GM18507 (cell line): ENCODE measurements at regions not wholly inside any gene's neighbourhood (a gene's known extent, or its start where the extent isn't known, plus 50 kb on each side); places are given as distances from the start of the nearest gene placed in this dataset.
"Not testable (repeated sequence)": the region's sequence is repeated elsewhere in the genome, so short reads cannot be mapped to it uniquely, and the experiment has no call there.

ENCODE experiments used
- DNase-seq: peaks from one replicate; pipeline ENCODE4 v3.0.0; 2011; ENCODE audit warnings: low read depth; ENCODE audit not compliant: insufficient read length; ENCODE audit errors: extremely low spot score
- FAIRE-seq: peaks from 2 replicates; lab custom pipeline; 2011; peaks lifted over from hg19 to GRCh38; lab: Jason Lieb, UNC

DNA sequence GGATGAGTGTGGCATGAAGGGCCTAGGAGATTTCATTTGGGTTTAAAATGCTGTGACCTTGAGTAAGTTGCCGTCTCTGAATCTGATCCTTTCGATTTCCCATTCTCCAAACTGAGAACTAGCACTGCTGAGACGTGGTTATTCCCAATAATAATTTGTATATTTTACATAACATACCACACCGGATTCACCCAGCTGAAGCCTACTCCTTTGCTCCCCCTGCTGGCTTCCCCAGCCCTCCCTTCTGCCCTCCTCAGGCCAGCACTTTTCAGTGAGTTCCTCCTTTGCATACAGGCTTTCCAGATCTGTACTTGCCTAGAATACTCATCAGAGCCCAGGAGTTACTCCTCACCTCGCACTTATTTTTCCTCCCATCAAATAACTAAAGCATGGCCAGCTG, 255.1 kb downstream of the OR4F29 start:
- FAIRE-seq = not testable (repeated sequence)

GRCh38 chr1:191296-192049, 260.0 kb downstream of the OR4F29 start:
- not testable (repeated sequence) for DNase-seq, FAIRE-seq

More for the DNA sequence above, 255.1 kb downstream of the OR4F29 start:
- not testable (repeated sequence) for DNase-seq

DNA sequence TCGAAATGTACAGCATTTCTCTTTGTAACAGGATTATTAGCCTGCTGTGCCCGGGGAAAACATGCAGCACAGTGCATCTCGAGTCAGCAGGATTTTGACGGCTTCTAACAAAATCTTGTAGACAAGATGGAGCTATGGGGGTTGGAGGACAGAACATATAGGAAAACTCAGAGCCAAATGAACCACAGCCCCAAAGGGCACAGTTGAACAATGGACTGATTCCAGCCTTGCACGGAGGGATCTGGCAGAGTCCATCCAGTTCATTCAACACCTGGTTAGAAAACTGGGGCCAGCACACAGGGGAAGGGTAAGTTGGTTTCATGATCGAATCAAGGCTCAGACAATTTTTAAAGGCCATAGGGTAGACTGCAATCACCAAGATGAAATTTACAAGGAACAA, 260.8 kb downstream of the OR4F29 start:
- FAIRE-seq, DNase-seq: not testable (repeated sequence)

DNA sequence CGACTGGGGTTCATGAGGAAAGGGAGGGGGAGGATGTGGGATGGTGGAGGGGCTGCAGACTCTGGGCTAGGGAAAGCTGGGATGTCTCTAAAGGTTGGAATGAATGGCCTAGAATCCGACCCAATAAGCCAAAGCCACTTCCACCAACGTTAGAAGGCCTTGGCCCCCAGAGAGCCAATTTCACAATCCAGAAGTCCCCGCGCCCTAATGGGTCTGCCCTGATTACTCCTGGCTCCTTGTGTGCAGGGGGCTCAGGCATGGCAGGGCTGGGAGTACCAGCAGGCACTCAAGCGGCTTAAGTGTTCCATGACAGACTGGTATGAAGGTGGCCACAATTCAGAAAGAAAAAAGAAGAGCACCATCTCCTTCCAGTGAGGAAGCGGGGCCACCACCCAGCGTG, 261.6 kb downstream of the OR4F29 start:
- DNase-seq, FAIRE-seq: not testable (repeated sequence)

DNA sequence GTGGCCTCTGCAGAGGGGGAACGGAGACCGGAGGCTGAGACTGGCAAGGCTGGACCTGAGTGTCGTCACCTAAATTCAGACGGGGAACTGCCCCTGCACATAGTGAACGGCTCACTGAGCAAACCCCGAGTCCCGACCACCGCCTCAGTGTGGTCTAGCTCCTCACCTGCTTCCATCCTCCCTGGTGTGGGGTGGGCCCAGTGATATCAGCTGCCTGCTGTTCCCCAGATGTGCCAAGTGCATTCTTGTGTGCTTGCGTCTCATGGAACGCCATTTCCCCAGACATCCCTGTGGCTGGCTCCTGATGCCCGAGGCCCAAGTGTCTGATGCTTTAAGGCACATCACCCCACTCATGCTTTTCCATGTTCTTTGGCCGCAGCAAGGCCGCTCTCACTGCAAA, 262.2 kb downstream of the OR4F29 start:
- not testable (repeated sequence) for FAIRE-seq, DNase-seq

- DNase-seq, FAIRE-seq: not testable (repeated sequence)
These were observed 264.2 kb downstream of the OR4F29 start for GRCh38 chr1:187298-187697.

- DNase-seq, FAIRE-seq: not testable (repeated sequence)
These were observed 264.8 kb downstream of the OR4F29 start for GRCh38 chr1:186691-187131.

DNA sequence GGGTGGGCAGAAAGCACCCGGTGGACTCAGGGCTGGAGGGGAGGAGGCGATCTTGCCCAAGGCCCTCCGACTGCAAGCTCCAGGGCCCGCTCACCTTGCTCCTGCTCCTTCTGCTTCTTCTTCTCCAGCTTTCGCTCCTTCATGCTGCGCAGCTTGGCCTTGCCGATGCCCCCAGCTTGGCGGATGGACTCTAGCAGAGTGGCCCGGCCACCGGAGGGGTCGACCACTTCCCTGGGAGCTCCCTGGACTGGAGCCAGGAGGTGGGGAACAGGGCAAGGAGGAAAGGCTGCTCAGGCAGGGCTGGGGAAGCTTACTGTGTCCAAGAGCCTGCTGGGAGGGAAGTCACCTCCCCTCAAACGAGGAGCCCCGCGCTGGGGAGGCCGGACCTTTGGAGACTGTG, 265.3 kb downstream of the OR4F29 start:
- DNase-seq, FAIRE-seq: not testable (repeated sequence)

- not testable (repeated sequence) for DNase-seq, FAIRE-seq
These were observed 266.0 kb downstream of the OR4F29 start for GRCh38 chr1:185526-185925.

GRCh38 chr1:184336-184686, 267.2 kb downstream of the OR4F29 start:
- not testable (repeated sequence) for FAIRE-seq, DNase-seq

- FAIRE-seq = not testable (repeated sequence)
These were observed 267.7 kb downstream of the OR4F29 start for GRCh38 chr1:183620-184335.

DNA sequence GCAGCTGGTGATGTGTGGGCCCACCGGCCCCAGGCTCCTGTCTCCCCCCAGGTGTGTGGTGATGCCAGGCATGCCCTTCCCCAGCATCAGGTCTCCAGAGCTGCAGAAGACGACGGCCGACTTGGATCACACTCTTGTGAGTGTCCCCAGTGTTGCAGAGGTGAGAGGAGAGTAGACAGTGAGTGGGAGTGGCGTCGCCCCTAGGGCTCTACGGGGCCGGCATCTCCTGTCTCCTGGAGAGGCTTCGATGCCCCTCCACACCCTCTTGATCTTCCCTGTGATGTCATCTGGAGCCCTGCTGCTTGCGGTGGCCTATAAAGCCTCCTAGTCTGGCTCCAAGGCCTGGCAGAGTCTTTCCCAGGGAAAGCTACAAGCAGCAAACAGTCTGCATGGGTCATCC, 268.4 kb downstream of the OR4F29 start:
- FAIRE-seq, DNase-seq: not testable (repeated sequence)

More at GRCh38 chr1:183620-184335, 267.7 kb downstream of the OR4F29 start:
- DNase-seq = not testable (repeated sequence)

GRCh38 chr1:182631-183030, 268.8 kb downstream of the OR4F29 start:
- not testable (repeated sequence) for FAIRE-seq, DNase-seq

- not testable (repeated sequence) for FAIRE-seq, DNase-seq
These were observed 269.9 kb downstream of the OR4F29 start for GRCh38 chr1:181247-182216.

DNA sequence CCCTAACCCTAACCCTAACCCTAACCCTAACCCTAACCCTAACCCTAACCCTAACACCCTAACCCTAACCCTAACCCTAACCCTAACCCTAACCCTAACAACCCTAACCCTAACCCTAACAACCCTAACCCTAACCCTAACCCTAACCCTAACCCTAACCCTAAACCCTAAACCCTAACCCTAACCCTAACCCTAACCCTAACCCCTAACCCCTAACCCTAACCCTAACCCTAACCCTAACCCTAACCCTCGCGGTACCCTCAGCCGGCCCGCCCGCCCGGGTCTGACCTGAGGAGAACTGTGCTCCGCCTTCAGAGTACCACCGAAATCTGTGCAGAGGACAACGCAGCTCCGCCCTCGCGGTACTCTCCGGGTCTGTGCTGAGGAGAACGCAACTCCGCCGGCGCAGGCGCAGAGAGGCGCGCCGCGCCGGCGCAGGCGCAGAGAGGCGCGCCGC, 270.7 kb downstream of the OR4F29 start:
- FAIRE-seq, DNase-seq: not testable (repeated sequence)

DNA sequence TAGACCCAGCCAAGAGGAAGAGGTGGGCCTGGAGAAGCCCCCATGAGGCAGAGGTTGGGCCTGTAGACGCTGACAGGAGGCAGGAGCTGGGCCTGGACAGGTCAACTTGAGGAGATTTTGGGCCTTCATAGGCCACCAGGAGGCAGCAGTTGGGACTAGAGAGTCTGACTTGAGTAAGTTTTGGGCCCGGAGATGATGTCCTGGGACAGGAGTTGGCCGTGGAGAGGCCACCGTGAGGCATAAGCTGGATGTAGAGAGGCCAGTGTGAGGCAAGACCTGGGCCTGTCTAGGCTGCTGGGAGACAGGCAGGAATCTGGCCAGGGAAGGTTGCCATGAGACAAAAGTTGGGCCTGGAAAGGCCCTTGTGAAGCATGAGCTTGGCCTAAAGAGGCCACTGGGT, 312.6 kb downstream of the OR4F29 start:
- DNase-seq, FAIRE-seq: not testable (repeated sequence)

GRCh38 chr1:137664-138063, 313.8 kb downstream of the OR4F29 start:
- not testable (repeated sequence) for FAIRE-seq, DNase-seq

- FAIRE-seq, DNase-seq: not testable (repeated sequence)
These were observed 315.0 kb downstream of the OR4F29 start for GRCh38 chr1:136344-136932.

- DNase-seq, FAIRE-seq: not testable (repeated sequence)
These were observed 316.5 kb downstream of the OR4F29 start for GRCh38 chr1:134936-135335.
